OCI-LY3 (cell line): ENCODE measurements at regions not wholly inside any gene's neighbourhood (a gene's known extent, or its start where the extent isn't known, plus 50 kb on each side); places are given as distances from the start of the nearest gene placed in this dataset.

Source experiments
- CTCF ChIP-seq: fragments of 200-600, 300-600 bp; sonication (generic); IDR thresholded peaks from 2 replicates; pipeline ENCODE4 v1.5.1; 2014; ENCODE audit warnings: antibody characterized with exemption, low read length, low read depth
- EZH2phosphoT487 ChIP-seq: fragments of 200-600 bp; shearing (Covaris generic); IDR thresholded peaks from 2 replicates; pipeline ENCODE4 v1.6.1; 2018; ENCODE audit warnings: antibody characterized with exemption, mixed run types, low read depth

- TF ChIP-seq CTCF (no peak), EZH2phosphoT487 (no peak)
Observed at GRCh38 chr10:28902215-28902614, 224.9 kb downstream of the BAMBI start.
